Kidney glomerular epithelial cell (primary cell): ENCODE measurements at regions not wholly inside any gene's neighbourhood (a gene's known extent, or its start where the extent isn't known, plus 50 kb on each side); places are given as distances from the start of the nearest gene placed in this dataset.
"Not testable (repeated sequence)": the region's sequence is repeated elsewhere in the genome, so short reads cannot be mapped to it uniquely, and the experiment has no call there.

Experiments
- DNase-seq: peaks from one replicate; lab custom pipeline; 2025; lab: John Stamatoyannopoulos, UW

GRCh38 chr4:162943263-162943662 is 223.4 kb downstream of the NAF1 start:
- DNase-seq, result no peak

DNA sequence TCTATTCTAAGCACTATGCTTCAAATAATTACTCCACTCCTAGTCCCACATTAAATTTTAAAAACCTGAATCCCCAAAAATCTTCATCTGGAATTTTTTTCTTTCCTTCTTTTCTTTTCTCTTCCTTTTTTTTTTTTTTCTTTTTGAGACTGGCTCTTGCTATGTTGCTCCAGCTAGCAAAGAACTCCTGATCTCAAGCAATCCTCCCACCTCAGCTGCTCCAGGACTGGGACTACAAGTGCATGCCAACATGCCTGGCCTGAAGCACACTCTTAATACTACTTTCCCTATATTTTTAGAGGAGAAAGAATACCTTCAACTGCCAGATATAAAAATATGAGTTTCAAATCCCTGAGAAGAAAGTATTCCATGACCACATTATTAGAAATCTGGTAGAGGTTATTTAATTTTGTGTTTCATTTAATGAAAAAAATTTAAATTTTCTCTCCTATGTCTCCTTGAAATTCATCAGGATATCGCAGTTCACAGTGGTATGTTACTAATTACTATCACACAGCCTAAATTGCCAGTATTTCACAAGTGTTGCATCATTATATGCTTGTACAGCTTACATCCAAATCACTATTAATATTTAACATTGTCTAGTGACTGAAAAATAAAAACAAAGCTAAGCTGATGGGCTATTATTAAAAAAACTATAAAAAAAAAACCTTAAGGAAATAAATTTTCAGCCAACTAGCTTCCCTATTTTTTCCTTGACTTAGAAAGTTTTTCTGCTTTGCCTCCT is 227.8 kb downstream of the NAF1 start:
- DNase-seq, result no peak

DNA sequence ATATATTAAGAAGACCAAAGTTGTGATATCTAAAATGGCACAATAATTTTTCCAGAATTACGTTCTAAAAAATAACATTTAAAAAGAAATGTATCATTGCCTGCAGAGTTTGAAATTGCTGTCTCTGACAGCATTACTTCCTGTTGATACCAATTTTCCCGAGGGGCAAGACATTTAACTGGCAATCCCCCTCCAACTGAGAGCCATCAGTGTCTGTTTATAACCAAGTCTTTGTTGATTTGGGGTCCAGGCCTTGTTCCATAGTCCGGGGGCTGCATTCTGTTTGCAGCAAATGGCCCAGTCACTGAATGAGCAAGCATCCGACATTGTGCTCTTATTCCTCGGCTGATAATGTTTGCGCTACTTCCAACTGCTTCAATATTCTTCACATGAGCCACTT is 231.5 kb downstream of the NAF1 start:
- no peak for DNase-seq

DNA sequence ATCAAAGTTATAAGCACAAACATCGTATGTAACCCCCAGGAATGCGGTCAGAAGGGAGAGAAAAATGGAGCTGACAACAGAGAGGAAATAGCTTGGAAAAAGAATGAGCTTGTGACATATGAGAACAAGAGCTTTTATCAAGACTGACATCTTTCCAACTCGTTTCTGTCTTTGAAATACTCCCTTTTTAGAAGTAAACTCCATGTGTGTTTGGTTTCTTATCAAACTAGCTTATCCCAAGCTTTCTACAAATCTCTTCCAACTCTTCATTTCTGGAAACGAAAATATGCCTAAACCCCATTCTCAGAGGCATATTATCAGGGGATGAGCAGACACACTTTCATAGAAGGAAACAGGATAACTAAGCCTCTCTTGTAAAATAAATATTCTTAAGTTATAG is 235.4 kb downstream of the NAF1 start:
- DNase-seq, result no peak

GRCh38 chr4:162921178-162921785 is 245.4 kb downstream of the NAF1 start:
- DNase-seq, result no peak

DNA sequence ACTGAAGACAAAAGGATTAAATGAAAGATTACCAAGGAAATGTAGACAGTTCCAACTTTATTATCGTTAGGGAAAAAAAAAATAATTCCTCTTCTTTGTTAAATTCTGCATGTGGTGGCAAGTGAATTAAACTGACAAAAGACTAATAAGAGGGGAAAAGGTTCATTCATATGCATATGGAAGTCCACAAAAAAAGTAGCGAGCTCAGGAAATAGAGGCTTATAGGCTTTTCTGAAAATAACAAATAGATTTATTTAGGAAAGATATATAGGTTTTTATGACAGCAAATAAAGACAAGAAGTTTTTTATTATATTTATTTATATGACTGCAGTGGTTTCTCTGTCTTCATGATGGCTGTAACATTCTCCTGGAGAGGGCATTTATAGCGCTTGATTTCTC is 246.0 kb downstream of the NAF1 start:
- no peak for DNase-seq

GRCh38 chr4:162912482-162912881 is 254.2 kb downstream of the NAF1 start:
- no peak for DNase-seq

DNA sequence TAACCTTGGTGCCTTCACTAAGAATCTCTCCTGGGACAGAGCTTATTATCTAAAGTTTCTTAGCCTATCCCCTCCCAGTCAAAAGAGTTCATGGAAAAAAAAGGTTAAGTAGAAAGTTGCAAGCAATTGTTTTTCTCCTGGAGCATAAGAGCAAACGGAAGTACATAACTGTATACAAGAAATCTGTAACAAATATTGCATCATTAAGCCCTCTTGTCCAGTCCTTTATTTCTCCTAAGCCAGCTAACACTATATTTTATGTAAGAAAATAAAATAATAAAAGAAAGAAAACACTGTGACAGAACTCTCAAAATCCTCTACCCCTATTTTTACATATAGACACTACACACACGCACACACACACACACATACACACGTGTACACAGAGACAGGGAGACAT is 255.3 kb downstream of the NAF1 start:
- no peak for DNase-seq

- no peak for DNase-seq
Observed at GRCh38 chr4:162909952-162910351, 256.7 kb downstream of the NAF1 start.

DNA sequence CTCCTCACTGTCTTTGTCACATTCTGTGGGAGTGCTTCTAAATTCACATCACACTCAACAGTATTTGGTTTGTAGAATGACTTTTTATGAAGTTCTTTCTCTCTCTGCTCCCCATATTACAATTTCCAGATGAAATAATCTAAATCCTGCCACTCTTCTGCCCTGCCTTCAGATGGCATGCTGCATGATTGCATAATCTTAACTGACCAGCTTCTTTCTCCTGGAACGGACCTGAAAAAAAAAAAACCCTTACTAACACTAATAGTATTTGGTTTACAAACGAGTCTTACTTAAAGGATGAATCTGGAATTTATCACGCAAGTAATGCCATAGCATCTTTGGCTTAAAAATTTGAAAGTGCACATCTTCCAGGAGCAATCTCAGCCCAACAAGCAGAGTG is 272.3 kb downstream of the NAF1 start:
- no peak for DNase-seq

- no peak for DNase-seq
Observed at GRCh38 chr4:162891788-162892707, 274.6 kb downstream of the NAF1 start.

DNA sequence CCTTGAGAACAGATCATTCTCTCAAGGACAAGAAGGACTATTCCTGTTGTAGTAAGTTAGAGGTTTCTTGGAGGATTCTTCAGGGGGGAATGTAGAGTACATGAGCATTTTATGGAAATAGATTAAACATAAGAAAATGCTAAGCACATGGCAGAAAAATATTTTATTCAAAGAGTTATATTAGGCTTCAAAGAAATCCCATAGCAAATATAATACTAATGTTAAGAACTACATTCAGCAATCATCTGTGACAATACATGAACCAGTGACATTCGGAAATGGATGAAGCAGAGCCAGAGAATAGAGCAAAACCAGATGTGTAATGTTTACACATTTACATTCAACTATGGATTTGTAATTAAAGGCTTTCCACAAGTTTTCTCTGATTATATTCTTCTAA is 288.6 kb downstream of the NAF1 start:
- no peak for DNase-seq

- no peak for DNase-seq
Observed at GRCh38 chr4:162874748-162875147, 291.9 kb downstream of the NAF1 start.

- no peak for DNase-seq
Observed at GRCh38 chr4:162871990-162872389, 294.7 kb downstream of the NAF1 start.

GRCh38 chr4:162869157-162869556 is 297.5 kb downstream of the NAF1 start:
- DNase-seq, result no peak

- DNase-seq, result no peak
Observed at GRCh38 chr4:162866565-162866964, 300.1 kb downstream of the NAF1 start.

DNA sequence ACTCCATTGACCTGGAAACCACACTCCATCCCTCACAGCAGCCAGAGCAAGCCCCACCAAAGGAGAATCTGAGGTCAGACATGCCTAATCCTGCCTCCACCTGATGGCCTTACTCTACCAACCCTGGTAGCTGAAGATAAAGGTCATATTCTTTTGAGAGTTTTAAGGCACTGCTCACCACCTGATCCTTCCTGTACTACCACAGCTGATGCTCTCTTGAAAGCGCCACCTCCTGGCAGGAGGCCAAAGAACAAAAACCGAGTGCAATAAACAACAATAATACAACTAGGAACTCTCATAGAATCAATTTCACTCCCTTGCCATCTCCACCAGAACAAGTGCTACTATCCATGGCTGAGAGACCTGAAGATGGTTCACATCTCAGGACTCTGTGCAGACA is 301.6 kb downstream of the NAF1 start:
- no peak for DNase-seq

DNA sequence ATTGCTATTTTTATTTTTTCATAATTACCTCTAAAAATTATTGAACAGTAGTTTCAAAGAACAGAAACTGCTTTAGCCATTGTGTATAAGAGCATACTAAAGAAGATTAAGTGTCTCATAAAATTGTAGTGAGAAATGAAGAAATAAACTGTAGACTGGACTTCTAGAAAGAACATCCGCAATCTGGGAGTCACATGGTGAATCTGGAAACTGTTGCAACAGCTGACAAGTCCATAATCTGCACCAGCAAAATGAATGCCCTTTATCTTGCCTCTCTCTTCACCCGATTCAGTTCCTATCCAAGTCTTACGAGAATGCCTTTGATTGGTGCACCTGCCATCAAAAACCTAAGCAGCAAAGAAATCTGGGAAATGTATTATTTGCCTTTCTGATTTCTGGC is 312.9 kb downstream of the NAF1 start:
- DNase-seq, result no peak

DNA sequence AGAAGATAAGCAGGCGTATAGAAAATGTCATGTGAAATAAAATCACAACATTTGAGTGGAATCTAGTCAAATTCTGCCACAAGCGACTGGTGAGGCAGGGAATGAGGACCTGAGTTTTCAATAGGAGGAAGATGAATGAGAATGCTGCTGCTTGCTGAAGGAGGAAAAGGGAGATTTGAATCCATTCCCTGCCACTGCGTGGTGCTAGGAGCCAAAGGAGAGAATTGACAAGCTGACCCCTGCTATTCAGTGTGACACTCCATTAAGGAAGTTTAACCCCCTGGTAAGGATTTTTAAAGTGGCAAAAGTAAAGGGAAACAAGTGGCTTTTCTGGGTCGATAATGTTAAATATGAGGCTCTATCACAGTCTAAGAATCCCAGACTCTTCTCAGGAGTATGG is 314.0 kb downstream of the NAF1 start:
- no peak for DNase-seq

- not testable (repeated sequence) for DNase-seq
Observed at GRCh38 chr4:162851241-162851758, 315.4 kb downstream of the NAF1 start.

GRCh38 chr4:162849937-162850336 is 316.8 kb downstream of the NAF1 start:
- no peak for DNase-seq

DNA sequence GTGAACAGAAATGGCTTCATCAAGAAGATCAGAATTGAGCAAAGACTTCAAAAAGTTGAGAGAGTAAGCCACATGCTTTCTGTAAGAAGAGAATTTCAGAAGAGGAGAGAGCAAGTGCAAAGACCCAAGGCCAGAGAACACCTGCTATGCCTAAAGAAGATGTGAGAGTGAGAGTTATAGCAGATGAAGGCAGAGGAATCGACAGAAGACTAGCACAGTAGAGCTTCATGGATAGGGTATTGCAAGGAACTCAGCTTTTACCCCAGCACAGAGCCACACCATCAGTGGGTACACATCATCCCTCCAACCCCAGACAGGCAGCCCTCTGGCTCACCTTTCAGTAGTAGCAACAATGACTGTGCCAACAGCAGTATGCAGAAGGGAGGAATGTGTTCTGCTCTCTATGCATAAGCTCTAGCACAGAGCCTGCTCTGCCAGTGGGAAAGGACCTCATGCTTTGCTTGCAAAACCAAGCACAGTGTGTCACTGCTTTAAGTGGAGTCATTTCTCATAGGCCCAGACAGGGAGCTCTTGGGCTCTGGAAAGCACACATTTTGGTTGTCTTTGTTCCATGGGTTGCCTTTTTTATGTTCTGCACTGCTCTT is 318.6 kb downstream of the NAF1 start:
- no peak for DNase-seq
